HG03175 (cell line): ENCODE measurements at regions not wholly inside any gene's neighbourhood (a gene's known extent, or its start where the extent isn't known, plus 50 kb on each side); places are given as distances from the start of the nearest gene placed in this dataset.

Experiments
- ATAC-seq: cut with Tn5 transposase; IDR thresholded peaks from one replicate; pipeline ENCODE4 v1.9.1; 2021; ENCODE audit warnings: mild to moderate bottlenecking, moderate library complexity; ENCODE audit not compliant: unreplicated experiment

DNA sequence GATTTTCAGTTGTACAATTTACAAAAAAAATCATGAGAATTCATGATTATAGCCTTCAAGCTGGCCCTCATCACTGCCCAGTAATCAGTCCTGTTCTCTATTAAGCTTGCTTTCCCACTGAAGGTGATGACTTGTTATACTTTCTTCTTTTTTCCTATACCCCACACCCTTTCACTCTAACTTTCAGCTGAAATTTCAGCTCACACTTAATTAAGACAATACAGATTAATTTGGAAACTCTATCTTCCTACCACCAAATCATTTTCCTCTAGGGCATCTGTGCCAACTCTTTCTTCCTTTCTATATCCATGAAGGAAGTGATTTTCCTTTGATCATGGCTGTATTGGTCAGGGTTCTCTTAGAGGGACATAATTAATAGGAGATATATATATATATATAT is 449.9 kb downstream of the CD109 start:
- no peak for ATAC-seq

DNA sequence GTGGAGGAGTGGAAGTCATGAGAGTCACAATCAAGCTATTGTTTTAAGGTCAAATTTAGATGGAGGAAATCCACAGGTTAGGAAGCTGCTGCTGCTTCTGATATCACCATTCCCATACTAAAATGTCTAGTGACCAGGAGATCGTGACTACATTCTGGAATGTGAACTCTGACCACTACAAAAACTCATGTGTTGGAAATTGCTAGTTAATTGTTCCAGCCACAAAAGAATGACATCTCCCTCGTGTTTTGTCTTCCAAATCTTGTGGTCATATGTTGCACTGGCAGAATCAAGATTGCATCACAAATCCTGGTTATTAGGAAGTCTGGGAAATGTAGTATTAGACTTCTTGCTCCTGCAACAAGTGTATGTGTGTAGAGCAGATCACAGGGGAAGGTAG is 441.9 kb downstream of the CD109 start:
- no peak for ATAC-seq

DNA sequence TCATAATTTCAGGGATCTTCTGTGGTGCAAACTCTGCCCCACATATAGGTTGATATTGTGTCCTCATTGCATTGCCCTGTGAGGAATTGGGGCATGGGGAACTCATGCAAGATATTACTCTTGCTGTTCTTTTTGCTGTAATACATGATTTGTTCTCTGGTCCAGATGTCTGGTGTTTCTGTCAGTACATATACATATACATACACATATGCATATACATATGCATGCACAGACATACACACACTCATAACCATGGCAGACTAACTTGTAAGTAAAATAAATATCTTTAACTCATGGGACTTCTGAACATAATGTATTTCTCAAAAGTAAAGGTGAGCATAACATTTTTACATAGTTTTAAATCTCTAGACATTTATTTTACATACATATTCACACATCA is 438.3 kb downstream of the CD109 start:
- ATAC-seq = no peak

DNA sequence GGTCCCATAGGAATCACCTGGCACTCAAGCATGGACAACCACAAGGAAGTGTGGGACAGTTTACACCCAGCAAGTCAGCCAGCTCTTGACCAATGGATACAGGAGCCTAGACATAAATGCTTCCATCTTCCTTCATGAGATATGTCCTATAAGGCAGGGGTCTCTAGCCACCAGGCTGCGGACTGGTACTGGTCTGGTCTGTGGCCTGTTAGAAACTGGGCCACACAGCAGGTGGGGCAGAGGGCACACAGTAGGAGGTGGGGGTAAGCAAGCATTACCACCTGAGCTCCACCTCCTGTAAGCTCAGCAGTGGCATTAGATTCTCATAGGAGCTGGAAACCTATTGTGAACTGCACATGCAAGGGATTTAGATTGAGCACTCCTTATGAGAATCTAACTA is 437.1 kb downstream of the CD109 start:
- ATAC-seq = no peak

DNA sequence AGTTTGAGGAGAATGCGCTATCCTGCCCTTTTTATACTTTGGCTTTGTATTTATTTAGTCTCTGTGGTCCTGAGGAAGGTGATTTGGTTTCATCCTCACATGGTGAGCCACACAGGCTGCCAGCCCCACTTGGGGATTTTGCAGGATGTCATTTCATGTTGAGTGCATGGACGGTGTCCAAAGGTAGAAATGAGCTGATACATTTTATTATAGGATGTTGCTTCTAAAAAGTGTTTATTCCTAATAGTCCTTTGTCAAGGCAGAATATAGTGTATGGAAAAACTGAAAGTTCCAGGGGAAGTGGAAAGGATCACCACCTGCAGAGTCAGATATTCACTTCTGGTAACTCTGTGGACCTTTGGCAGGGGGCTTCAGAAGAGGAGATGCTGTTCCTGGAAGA is 434.6 kb downstream of the CD109 start:
- ATAC-seq = no peak

DNA sequence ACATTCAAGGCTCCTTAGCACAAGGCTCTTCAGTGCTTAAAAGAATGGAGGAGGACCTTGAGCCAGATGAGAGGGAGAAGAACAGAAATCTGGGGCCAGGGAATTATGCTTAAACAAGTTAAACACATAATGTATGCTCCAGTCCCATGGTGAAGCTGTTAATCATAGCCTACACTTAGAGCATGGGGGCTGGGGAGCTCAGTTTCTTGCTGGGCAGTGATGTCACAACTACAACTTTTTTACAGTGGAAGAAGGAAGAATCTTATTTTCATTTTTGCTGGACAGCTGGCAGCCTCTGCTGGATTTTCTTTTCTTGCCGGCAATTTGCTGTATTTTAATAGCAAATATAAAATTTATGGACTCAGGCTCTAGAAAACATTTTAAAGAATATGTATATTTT is 432.5 kb downstream of the CD109 start:
- no peak for ATAC-seq

DNA sequence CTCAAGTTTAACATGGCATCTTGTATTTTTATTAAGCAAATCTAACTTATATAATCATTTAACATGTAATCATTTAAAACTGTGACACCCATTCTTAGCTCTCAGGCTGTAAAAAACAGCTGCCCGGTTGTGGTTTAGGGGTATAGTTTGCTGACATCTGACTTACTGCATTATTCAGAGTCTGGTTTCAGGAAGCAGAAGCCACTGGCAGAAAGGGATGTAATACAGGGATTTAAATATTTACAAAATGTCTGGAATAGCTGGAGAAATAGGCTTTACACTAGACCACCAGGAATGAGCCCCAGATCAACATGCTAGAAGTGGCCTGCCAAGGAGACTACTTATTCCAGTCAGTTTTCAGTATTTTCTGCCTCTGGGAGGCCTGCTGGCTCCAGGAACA is 421.1 kb downstream of the CD109 start:
- ATAC-seq = no peak

DNA sequence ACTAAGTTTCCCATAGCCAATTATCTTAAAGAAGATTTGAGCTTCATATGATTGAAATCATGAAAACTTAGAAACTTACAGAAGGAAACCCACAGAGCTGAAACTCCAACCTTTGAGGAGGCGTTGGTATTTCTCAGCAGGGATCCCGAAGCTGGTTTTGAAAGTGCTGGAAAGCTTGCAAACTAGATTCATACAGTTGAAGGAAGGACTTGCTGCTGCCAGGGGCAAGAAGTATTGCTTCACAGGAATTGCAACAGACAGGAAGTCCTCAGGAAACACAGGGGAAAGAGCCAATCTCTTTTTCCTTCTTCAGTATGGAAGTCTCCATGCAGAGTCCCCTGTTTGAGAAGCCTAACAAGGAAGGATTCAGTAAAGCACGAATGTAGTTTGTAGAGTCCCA is 419.7 kb downstream of the CD109 start:
- no peak for ATAC-seq

DNA sequence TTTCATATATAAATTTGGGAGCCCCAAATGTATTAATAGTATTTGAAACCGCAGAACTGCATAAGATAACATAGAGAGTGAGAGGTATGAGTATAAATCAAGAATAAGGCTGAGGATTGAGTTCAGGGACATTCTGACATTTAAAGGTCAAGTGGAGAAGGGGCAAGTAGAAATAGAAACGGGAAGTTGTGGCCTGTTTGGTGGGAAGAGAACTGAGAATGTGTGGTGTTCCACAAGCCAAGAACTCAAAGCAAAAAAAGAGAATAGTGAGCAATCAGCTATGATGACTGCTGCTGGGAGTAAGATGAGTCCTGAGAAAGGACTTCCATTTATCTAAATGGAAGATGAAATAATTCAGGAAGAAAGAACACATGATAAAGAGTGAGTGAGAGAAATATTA is 418.4 kb downstream of the CD109 start:
- ATAC-seq = peak; percentile 49

DNA sequence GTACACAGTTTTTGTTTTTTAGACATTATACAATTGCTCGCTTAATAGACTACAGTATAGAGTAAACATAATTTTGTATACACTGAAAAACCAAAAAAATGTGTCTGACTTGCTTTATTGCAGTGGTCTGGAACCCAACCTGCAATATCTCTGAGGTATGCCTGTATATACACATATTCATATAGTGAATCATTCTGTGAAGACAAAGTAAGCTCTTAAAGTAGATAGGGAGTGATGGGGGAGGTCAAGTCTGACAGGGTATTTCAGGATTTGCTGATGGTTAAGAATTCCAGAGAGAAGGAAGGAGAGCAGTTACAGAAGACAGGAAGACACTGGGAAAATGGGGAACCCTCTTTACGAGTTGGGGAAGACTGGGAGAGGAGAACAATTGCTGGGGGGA is 417.9 kb downstream of the CD109 start:
- no peak for ATAC-seq

DNA sequence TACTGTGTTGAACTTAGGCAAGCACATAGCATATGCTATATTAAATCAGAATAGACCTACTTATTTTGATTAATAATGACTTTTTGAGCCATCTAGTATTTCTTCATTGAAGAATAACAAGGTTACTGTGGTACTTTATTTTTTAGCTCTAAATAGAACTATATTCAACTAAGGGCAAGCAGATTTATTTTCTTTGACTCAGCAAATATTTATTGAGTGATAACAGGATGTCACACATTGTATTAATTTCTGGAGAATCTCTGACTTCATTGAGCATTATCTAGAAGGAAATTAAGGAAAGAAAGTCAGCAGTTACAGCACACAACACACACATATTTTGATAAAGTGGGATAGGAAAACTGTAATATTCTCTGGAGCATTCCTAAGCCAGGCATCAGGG is 407.4 kb downstream of the CD109 start:
- no peak for ATAC-seq

DNA sequence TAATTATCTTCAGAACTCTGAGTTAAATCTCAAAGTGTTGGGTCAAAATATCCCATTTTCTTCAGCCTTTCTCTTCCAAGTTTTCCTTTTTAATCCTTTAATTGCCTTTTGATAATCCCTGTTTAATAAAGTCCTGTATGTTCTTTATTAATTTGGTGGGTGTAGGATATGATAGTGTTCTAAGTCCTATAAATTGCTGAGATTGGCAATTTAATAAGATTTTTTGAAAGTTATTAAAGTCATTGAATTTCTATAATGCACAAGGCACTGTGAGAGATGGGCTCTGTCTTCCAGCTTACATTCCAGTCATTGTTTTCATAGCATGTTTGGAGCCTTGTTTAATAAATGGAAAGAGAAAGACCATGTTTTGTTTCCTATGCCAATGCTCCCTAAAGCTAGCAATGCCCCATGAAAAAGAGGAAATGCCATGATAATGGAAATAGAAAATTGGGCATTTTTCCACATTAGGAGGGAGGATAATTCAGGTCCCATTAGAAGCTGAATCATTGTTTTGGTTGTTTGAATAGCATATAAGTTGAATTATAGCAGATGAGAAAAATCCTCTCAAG is 404.8 kb downstream of the CD109 start:
- no peak for ATAC-seq

DNA sequence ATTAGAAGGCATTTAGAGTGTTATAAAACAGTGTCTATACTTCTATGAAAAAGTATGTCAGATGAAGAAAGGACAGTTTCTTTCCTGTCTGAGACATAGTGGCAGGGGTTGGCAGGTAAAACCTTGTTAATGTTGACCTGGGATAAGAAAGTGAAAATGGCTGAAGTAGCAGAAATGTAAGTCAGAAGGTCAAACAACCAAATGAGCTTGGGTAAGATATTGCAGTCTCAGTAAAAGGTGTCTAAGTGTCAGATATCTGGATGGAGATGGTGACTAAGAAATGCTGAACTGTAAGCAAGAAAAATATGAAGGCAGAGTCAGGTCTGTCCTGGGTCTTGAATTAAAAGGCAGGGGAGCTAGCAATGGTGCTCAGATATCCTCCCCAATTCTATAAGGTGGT is 400.3 kb downstream of the CD109 start:
- ATAC-seq = no peak

DNA sequence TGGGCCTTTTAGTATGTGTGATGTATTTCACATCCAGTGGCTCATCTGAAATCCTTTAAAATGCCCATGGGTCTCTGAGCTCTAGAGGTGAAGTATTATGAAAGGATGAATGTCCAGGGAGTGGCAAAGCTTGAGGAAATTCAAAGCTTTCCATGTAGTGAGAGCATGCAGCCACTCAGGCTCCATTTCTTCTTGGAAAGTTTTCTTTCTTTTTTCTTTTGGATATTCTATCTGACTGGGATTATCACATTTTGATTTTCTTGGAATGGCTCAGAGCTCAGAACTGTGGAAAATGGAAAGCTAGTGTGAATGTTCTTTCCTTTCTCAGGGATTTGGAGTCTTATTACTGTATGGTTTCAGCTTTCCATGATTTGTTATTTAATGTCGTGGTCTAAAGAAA is 397.4 kb downstream of the CD109 start:
- no peak for ATAC-seq

DNA sequence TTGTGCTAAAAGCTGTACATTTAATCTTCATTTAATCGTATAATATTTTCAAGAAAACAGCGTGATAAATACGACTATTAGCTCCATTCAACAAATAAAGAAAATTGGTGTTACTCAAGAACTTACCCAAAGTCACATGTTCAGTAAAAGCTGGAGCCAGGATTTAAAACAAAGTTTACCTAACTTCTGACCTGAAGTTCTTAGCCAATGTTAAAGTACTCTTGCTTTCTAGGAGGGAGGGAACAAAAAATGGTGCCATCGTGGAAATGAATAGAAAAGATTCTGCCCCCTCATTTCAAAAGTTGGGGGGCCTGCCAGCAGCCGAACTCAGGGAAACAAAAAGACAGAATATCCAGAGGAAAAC is 395.8 kb downstream of the CD109 start:
- ATAC-seq = no peak

DNA sequence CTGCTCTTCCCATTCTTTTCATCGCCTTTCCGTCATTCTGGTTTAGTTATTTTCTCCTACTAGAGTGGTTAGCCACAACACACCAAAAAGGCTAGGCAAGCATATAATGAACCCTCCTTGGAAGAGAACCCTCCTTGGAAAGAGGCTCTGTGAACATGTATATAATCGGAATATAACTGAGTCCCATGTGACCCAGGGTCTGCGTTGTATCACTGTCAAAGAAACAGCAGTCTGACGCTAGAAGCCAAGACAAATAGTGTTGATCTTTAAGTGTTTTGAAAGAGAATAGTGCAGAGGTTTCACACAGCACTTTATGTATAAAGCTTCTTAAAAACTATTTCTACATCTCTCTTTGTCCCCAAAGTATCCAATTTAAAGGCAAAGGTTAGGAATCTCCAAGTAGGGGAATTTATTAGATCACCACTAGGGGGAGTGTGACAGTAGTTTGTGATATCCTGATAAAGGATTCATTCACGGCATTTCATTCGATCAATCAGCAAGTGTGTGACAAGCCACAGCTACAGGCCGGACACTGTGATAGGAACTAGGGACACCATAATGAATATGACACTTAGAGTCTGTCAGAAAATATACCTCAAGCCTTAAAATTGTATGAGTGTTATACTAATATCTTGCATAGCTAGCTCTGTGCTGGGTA is 395.3 kb downstream of the CD109 start:
- ATAC-seq = peak; percentile 55

DNA sequence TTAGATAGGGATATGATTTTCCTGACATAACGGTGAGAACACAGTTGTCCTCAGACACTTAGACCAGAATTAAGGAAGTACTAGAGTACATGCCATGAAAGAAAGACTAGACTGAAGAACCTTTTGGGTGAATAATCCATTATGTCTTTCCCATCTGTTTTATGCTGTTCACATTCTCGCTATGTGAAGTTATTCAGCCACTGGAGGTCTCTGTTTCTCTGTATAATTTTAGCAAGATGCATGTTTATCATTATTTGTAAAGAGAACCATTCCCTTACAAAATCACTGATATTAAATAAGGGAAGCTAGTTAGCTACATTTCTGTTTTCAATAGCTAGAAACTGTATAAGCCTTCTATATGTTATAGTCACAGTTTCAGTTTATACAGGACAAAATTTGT is 391.9 kb downstream of the CD109 start:
- ATAC-seq = no peak

DNA sequence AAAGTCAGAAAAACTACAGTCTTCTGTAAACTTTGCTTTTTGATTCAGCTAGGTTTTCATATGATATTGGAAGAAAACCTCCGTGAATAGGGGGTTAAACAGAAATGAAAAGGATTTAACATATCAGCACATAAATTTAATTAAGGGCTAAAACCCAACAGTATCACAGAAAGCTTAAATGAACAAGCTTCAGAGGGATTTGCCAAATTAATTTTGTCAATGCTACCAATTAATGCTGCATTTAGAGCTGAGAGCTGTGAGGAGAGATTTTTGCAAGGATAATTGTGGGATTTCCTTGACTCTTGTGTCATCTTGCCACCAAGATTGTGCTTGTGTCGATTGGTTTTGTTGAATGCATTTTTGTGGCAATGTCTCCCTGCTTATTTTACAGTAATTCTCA is 379.9 kb downstream of the CD109 start:
- no peak for ATAC-seq

DNA sequence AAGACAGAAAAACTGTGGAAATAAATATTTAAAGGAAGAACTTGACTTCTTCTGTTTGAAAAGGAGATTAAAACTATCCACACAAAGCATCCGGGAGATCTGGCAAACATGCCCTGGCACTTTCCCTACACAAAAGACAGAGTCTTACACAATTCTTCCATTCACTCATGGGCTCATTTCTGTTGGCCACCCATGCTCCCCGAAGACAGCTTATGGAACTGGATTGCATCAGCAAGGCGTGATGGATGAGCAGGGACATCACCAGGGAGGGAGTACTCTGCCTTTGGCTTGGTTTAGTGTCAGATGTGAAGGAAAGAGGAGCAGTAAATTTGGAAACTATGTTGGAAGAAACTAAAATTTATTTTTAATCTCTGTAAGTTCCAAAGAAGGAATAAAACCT is 379.3 kb downstream of the CD109 start:
- no peak for ATAC-seq

DNA sequence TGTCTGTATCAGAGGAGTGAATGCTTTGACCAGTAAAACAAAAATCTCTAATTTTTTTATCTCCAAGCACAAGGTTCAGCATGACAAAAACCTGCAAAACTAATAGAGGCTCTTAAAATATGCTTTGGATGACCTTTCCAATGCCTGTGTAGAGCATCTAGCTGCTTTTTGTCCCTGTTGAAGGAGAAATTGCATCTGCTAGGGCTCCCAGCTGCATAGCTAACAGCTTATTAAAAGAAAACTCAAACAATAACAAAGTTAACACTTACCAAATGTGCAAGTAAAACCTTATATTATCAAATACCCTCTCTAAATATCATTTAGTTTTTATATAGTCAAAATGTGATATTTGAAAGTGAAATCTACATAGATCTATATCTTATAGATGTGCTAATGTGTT is 378.6 kb downstream of the CD109 start:
- ATAC-seq = no peak

DNA sequence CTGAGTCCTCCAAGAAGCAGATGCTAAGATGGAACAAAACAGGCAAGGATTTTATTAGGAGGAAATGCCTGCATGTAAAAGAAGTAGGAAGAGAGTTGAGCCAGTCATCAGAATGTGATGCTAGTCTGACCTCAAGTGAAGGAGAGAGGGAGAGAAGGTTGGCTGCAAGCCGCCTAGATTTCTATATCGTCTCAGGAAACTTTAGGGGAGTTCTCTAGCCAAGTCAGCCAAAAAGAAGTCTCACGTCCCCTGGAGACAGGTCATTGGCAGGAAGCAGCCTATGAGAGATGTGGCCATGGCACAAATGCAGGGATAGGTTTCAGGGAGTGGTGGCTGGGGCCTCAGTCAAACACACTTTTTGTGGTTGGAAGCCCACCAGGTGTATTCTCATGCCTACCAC is 378.0 kb downstream of the CD109 start:
- no peak for ATAC-seq

DNA sequence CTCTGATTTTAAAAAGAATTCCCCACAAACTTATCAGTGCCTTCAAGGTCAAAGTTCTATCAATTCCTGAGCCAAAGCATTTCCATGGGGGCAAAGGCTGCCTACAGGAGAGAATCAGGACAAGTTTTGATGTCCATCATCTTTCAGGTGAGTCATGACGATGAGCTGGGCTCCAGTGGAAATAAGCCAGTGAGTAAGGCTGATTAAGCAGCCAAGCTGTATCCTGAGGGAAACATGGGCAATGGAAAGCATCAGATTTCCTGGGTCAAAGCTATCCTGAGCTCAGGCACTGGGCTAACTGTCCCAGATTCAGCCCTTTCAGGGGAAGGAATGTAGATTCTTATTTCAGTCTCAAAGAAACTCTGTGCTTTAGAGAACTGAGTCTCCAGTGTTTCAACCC is 377.4 kb downstream of the CD109 start:
- ATAC-seq = no peak

DNA sequence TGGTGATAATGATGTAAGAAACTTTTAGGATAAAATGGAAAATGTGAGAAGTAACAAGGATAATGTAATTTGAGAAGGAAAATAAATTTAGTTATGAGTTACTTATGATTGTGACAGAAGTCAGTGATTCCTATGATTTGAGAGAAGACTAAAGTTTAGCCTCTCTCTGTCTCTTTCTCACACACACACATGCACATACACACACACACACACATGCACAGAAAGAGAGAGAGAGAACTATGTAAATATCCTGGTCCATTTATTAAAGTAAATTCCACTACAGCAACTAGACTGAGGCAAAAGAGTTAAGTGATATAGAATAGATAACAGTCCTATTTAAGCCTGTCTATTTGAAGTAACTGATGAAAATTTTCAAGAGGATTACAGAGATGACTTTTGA is 375.2 kb downstream of the CD109 start:
- ATAC-seq = no peak
